ENCODE measurements at regions not wholly inside any gene's neighbourhood (a gene's known extent, or its start where the extent isn't known, plus 50 kb on each side); places are given as distances from the start of the nearest gene placed in this dataset.

GRCh38 chr1:93013145-93014065, 52.1 kb upstream of the DIPK1A start:
- no peak for TF ChIP-seq CTCF (IDR thresholded peaks at IDR 0.05; ENCODE audit: extremely low read depth, missing control alignments)
- no peak for DNase-seq (ENCODE audit: low spot score)

GRCh38 chr1:93014168-93014567, 52.9 kb upstream of the DIPK1A start:
- DNase-seq (ENCODE audit: low spot score), result no peak
- TF ChIP-seq CTCF (IDR thresholded peaks at IDR 0.05; ENCODE audit: extremely low read depth, missing control alignments), result no peak

GRCh38 chr1:93015590-93015989, 54.3 kb upstream of the DIPK1A start:
- DNase-seq (ENCODE audit: low spot score), result no peak
- no peak for TF ChIP-seq CTCF (IDR thresholded peaks at IDR 0.05; ENCODE audit: extremely low read depth, missing control alignments)

GRCh38 chr1:93016171-93016570, 54.9 kb upstream of the DIPK1A start:
- no peak for DNase-seq (ENCODE audit: low spot score)
- no peak for TF ChIP-seq CTCF (IDR thresholded peaks at IDR 0.05; ENCODE audit: extremely low read depth, missing control alignments)

GRCh38 chr1:93021539-93022134, 57.4 kb upstream of the MTF2 start:
- DNase-seq (ENCODE audit: low spot score), result peak; percentile 61
- TF ChIP-seq CTCF (IDR thresholded peaks at IDR 0.05; ENCODE audit: extremely low read depth, missing control alignments), result peak; percentile 66

GRCh38 chr1:93022580-93022979, 56.5 kb upstream of the MTF2 start:
- no peak for TF ChIP-seq CTCF (IDR thresholded peaks at IDR 0.05; ENCODE audit: extremely low read depth, missing control alignments)
- DNase-seq (ENCODE audit: low spot score), result no peak

- no peak for DNase-seq (ENCODE audit: low spot score)
- TF ChIP-seq CTCF (IDR thresholded peaks at IDR 0.05; ENCODE audit: extremely low read depth, missing control alignments), result no peak
Measured at GRCh38 chr1:93023281-93023680, 55.8 kb upstream of the MTF2 start.
